A549 (cell line): ENCODE measurements at regions not wholly inside any gene's neighbourhood (a gene's known extent, or its start where the extent isn't known, plus 50 kb on each side); places are given as distances from the start of the nearest gene placed in this dataset.

Source experiments
- ATAC-seq, 2 experiments: fragments of 200-7000 bp in 1 of 2; fragments of >200 bp in 1 of 2; cut with Nextera tagmentation in 1 of 2; cut with Tn5 transposase in 1 of 2; 3 replicates each; pipeline versions ENCODE4 v1.8.0 to v1.9.1; 2018 to 2020; ENCODE audit warnings: mild to moderate bottlenecking in 1 of 2, moderate library complexity in 1 of 2
- CTCF ChIA-PET: fragments of 300-600 bp; sonication (Branson Sonifier 250); formaldehyde crosslinking; extraction: SDS; loops from one replicate; lab custom pipeline; 2021; ENCODE audit warnings: antibody characterized with exemption, inconsistent platforms; lab: Yijun Ruan, JAX
- POLR2A ChIA-PET: fragments of 350-600 bp; formaldehyde crosslinking; extraction: SDS; loops from one replicate; lab custom pipeline; 2021; ENCODE audit warnings: antibody characterized with exemption, inconsistent platforms; lab: Yijun Ruan, JAX
- DNase-seq, 2 experiments: peaks; one replicate each; pipeline versions ENCODE4 v3.0.0 to v3.0.0-alpha.2; 2011 to 2016; ENCODE audit warnings: low read depth in 1 of 2, low spot score in 1 of 2
- FAIRE-seq: peaks from 2 replicates; lab custom pipeline; 2011; peaks lifted over from hg19 to GRCh38; lab: Jason Lieb, UNC
- H3K27ac ChIP-seq, 2 experiments: fragments of >200 bp; sonication (Bioruptor Twin); formaldehyde crosslinking; 3 replicates each; pipeline ENCODE4 v1.5.1; 2016 to 2017
- H3K4me1 ChIP-seq: fragments of >200 bp; sonication (Bioruptor Twin); formaldehyde crosslinking; 3 replicates; pipeline ENCODE4 v1.6.1; 2016
- H3K4me2 ChIP-seq: fragments of >200 bp; sonication (Bioruptor Twin); formaldehyde crosslinking; 3 replicates; pipeline ENCODE4 v1.6.1; 2016
- H3K4me3 ChIP-seq: fragments of >200 bp; sonication (Bioruptor Twin); formaldehyde crosslinking; 3 replicates; pipeline ENCODE4 v1.5.1; 2016
- H3K9me3 ChIP-seq: fragments of >200 bp; sonication (Bioruptor Twin); formaldehyde crosslinking; 3 replicates; pipeline ENCODE4 v1.6.1; 2016
- CEBPB ChIP-seq, 2 experiments: fragments of >200 bp in 1 of 2; sonication (Bioruptor Twin) in 1 of 2; formaldehyde crosslinking in 1 of 2; IDR thresholded peaks; 2 replicates each; pipeline ENCODE4 v1.6.1; 2012 to 2016
- CHD2 ChIP-seq: fragments of 150-350 bp; IDR thresholded peaks from 2 replicates; pipeline ENCODE4 v1.6.1; 2014; ENCODE audit warnings: low read length; ENCODE audit not compliant: partially characterized antibody
- CHD4 ChIP-seq: fragments of 200-600 bp; sonication (generic); IDR thresholded peaks from 2 replicates; pipeline ENCODE4 v1.6.1; 2016; ENCODE audit warnings: antibody characterized with exemption, mild to moderate bottlenecking, borderline replicate concordance
- ESRRA ChIP-seq: fragments of 150-350 bp; IDR thresholded peaks from 2 replicates; pipeline ENCODE4 v1.6.1; 2014; ENCODE audit warnings: mild to moderate bottlenecking, low read length, borderline replicate concordance
- FOXS1 ChIP-seq: fragments of 250-450 bp; sonication (Bioruptor Pico); IDR thresholded peaks from 2 replicates; pipeline ENCODE4 v1.5.0; 2020; ENCODE audit warnings: mild to moderate bottlenecking, moderate library complexity
- GATA3 ChIP-seq: IDR thresholded peaks from 2 replicates; pipeline ENCODE4 v1.6.1; 2012; ENCODE audit warnings: borderline replicate concordance
- HOXB13 ChIP-seq: fragments of 250-450 bp; sonication (Bioruptor Pico); IDR thresholded peaks from 2 replicates; pipeline ENCODE4 v1.5.0; 2020; ENCODE audit warnings: low read depth, mild to moderate bottlenecking, moderate library complexity
- JUN ChIP-seq, 2 experiments: fragments of >200 bp; sonication (Bioruptor Twin); formaldehyde crosslinking; IDR thresholded peaks; 2 replicates in 1 of 2; 3 replicates in 1 of 2; pipeline ENCODE4 v1.6.1; 2016 to 2017
- MAZ ChIP-seq: fragments of 150-350 bp; IDR thresholded peaks from 2 replicates; pipeline ENCODE4 v1.6.1; 2014; ENCODE audit warnings: antibody characterized with exemption, low read depth, low read length, borderline replicate concordance
- MYC ChIP-seq: IDR thresholded peaks from 2 replicates; pipeline ENCODE4 v1.6.1; 2012; ENCODE audit warnings: mild to moderate bottlenecking, inconsistent platforms, low read length, improper control_type of control experiment, borderline replicate concordance
- POLR2A ChIP-seq: IDR thresholded peaks from 2 replicates; pipeline ENCODE4 v1.6.1; 2012; ENCODE audit warnings: mild to moderate bottlenecking, low read length
- RARB ChIP-seq: fragments of 250-450 bp; sonication (Bioruptor Pico); IDR thresholded peaks from 2 replicates; pipeline ENCODE4 v1.8.0; 2021; ENCODE audit warnings: mild to moderate bottlenecking, moderate library complexity
- SMC3 ChIP-seq: fragments of >200 bp; sonication (Bioruptor Twin); formaldehyde crosslinking; IDR thresholded peaks from 3 replicates; pipeline ENCODE4 v1.6.1; 2018; ENCODE audit warnings: inconsistent platforms
- TP53 ChIP-seq: fragments of 250-450 bp; sonication (Bioruptor Pico); IDR thresholded peaks from 2 replicates; pipeline ENCODE4 v1.5.0; 2021; ENCODE audit warnings: mild to moderate bottlenecking, moderate library complexity
- WGBS: methylation state at CpG from one replicate; pipeline ENCODE4 v1.1.6; 2017; ENCODE audit errors: missing lambda C conversion rate; 5-methylcytosine and 5-hydroxymethylcytosine counted together
- TF ChIP-seq, protein P1 (sequence below): fragments of 250-450 bp; sonication (Bioruptor Pico); IDR thresholded peaks from 2 replicates; pipeline ENCODE4 v1.5.0; 2021; ENCODE audit warnings: mild to moderate bottlenecking, moderate library complexity, borderline replicate concordance
- TF ChIP-seq, protein P2 (sequence below): fragments of >200 bp; sonication (Bioruptor Twin); formaldehyde crosslinking; IDR thresholded peaks from 3 replicates; pipeline ENCODE4 v1.5.1; 2016
- TF ChIP-seq, protein P3 (sequence below): fragments of 150-350 bp; IDR thresholded peaks from 2 replicates; pipeline ENCODE4 v1.6.1; 2014; ENCODE audit warnings: low read depth, mild to moderate bottlenecking, low read length
- TF ChIP-seq, protein P4 (sequence below): fragments of >200 bp; sonication (Bioruptor Twin); formaldehyde crosslinking; IDR thresholded peaks from 2 replicates; pipeline ENCODE4 v1.6.1; 2016
- TF ChIP-seq, protein P5 (sequence below): IDR thresholded peaks from 2 replicates; pipeline ENCODE4 v1.6.1; 2012; ENCODE audit warnings: low read depth, borderline replicate concordance

DNA sequence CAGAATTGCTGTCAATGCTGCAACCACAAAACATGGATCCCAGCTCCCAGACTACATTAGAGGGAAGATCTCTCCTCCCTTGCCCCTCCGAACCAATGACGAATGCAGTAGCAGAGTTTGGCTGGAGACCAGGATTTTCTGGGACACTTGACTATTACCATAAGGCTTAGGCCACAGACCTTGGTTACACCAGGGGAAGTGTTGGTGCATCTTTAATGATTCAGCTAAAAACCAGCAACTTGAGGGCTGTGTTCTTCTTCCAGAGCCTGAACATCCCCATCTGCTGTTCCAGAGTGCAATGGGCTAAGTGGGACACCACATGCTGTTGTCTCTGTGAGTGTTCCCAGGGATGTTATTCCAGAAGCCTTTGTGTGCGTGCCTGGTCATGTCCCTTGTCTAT, 528.2 kb downstream of the LMO7 start:
- Histone ChIP-seq H3K4me3 (no peak overlapping the region), H3K9me3 (no peaks in the 10 kb centered on the region)
- CTCF ChIA-PET: no interaction called here
- FAIRE-seq: no peak
- TF ChIP-seq TP53 (CRISPR knock-in tag) (no peak), CHD2 (no peak), MAZ (no peak), MYC (no peak), CEBPB (IDR thresholded peaks at IDR 0.05) (no peak), HOXB13 (no peak), RARB (CRISPR knock-in tag) (no peak), SMC3 (no peak), FOXS1 (CRISPR knock-in tag) (no peak), GATA3 (no peak)
- TF ChIP-seq, protein P1, sequence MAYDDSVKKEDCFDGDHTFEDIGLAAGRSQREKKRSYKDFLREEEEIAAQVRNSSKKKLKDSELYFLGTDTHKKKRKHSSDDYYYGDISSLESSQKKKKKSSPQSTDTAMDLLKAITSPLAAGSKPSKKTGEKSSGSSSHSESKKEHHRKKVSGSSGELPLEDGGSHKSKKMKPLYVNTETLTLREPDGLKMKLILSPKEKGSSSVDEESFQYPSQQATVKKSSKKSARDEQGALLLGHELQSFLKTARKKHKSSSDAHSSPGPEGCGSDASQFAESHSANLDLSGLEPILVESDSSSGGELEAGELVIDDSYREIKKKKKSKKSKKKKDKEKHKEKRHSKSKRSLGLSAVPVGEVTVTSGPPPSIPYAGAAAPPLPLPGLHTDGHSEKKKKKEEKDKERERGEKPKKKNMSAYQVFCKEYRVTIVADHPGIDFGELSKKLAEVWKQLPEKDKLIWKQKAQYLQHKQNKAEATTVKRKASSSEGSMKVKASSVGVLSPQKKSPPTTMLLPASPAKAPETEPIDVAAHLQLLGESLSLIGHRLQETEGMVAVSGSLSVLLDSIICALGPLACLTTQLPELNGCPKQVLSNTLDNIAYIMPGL (CRISPR knock-in tag): no peak
- TF ChIP-seq, protein P2, sequence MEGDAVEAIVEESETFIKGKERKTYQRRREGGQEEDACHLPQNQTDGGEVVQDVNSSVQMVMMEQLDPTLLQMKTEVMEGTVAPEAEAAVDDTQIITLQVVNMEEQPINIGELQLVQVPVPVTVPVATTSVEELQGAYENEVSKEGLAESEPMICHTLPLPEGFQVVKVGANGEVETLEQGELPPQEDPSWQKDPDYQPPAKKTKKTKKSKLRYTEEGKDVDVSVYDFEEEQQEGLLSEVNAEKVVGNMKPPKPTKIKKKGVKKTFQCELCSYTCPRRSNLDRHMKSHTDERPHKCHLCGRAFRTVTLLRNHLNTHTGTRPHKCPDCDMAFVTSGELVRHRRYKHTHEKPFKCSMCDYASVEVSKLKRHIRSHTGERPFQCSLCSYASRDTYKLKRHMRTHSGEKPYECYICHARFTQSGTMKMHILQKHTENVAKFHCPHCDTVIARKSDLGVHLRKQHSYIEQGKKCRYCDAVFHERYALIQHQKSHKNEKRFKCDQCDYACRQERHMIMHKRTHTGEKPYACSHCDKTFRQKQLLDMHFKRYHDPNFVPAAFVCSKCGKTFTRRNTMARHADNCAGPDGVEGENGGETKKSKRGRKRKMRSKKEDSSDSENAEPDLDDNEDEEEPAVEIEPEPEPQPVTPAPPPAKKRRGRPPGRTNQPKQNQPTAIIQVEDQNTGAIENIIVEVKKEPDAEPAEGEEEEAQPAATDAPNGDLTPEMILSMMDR: no peak
- TF ChIP-seq, protein P3, sequence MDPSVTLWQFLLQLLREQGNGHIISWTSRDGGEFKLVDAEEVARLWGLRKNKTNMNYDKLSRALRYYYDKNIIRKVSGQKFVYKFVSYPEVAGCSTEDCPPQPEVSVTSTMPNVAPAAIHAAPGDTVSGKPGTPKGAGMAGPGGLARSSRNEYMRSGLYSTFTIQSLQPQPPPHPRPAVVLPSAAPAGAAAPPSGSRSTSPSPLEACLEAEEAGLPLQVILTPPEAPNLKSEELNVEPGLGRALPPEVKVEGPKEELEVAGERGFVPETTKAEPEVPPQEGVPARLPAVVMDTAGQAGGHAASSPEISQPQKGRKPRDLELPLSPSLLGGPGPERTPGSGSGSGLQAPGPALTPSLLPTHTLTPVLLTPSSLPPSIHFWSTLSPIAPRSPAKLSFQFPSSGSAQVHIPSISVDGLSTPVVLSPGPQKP: no peak
- TF ChIP-seq, protein P4, sequence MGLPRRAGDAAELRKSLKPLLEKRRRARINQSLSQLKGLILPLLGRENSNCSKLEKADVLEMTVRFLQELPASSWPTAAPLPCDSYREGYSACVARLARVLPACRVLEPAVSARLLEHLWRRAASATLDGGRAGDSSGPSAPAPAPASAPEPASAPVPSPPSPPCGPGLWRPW: no peak
- TF ChIP-seq, all 56 proteins: peak for 0
- Histone ChIP-seq H3K4me1 (no peaks in the 10 kb centered on the region), H3K4me2 (no peak overlapping the region), H3K27ac (no peak overlapping the region)
- WGBS: 36% methylated on average over 3 of the region's 3 CpGs
- ATAC-seq: no peak
- DNase-seq: no peak
- POLR2A ChIA-PET: no interaction called here

DNA sequence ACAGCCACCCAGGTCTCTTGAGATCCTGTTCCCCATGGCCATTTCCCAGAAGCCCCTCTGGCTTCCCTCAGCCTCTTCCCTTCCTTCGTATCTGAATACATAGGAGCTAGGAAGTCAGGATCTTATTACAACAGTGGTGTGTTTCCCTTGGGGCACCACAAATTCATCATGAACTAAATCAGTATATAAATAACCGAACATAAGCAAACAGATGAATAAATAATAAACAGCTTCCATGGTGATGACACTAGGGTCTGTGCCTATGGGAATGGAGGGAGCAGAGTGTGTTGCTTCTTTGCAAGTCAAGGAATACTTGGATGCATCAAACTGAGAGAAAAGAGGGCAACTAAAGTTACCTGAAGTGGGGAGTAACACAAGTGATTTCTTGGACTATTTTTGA, 527.6 kb downstream of the LMO7 start:
- Histone ChIP-seq H3K4me2 (no peak overlapping the region), H3K4me1 (no peaks in the 10 kb centered on the region), H3K9me3 (no peaks in the 10 kb centered on the region), H3K4me3 (no peak overlapping the region), H3K27ac (no peak overlapping the region)
- no peak for DNase-seq
- ATAC-seq: no peak
- ChIA-PET POLR2A (no interaction called here), CTCF (no interaction called here)
- WGBS: 19% methylated on average over 2 of the region's 2 CpGs
- TF ChIP-seq ESRRA (no peak), SMC3 (no peak), CHD4 (no peak), TP53 (CRISPR knock-in tag) (no peak), HOXB13 (no peak), JUN (IDR thresholded peaks at IDR 0.05) (no peak), POLR2A (no peak)
- TF ChIP-seq, protein P4: no peak
- TF ChIP-seq, protein P5, sequence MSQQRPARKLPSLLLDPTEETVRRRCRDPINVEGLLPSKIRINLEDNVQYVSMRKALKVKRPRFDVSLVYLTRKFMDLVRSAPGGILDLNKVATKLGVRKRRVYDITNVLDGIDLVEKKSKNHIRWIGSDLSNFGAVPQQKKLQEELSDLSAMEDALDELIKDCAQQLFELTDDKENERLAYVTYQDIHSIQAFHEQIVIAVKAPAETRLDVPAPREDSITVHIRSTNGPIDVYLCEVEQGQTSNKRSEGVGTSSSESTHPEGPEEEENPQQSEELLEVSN: no peak
- TF ChIP-seq, protein P3: no peak
- FAIRE-seq: no peak
